NCI-H2081 (cell line): ENCODE measurements at regions not wholly inside any gene's neighbourhood (a gene's known extent, or its start where the extent isn't known, plus 50 kb on each side); places are given as distances from the start of the nearest gene placed in this dataset.

Source experiments
- DNase-seq, 2 experiments: peaks; one replicate each; lab custom pipeline; 2025; lab: John Stamatoyannopoulos, UW

DNA sequence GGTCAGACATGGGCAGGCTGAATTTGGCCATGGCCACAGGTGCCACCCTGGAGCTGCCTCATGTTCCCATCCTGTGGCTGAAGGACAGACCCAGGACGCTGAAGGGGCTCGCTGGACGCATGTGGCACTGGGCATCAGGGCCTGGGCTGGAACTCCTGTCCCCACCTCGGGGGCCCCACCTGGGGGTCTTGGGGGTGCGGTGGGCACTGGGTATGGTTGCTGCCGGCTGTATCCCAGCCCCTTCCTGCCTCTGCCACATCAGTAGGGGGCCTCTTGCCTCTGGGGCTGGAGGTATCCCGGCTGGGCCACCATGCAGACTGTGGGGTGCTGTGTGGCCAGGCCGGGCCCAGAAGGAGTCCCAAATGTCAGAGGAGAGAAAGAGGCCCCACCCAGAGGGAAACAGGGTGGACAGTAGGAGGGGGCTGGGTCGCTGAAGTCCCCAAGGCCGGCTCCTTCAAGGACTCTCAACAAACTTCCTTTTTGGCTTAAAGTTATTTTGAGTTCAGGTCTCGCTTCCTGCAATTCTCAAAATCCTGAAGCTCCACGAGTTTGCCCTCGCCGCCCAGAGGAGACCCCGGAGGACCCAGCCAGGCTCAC lies 78.7 kb downstream of the SIK1 start:
- DNase-seq = no peak

DNA sequence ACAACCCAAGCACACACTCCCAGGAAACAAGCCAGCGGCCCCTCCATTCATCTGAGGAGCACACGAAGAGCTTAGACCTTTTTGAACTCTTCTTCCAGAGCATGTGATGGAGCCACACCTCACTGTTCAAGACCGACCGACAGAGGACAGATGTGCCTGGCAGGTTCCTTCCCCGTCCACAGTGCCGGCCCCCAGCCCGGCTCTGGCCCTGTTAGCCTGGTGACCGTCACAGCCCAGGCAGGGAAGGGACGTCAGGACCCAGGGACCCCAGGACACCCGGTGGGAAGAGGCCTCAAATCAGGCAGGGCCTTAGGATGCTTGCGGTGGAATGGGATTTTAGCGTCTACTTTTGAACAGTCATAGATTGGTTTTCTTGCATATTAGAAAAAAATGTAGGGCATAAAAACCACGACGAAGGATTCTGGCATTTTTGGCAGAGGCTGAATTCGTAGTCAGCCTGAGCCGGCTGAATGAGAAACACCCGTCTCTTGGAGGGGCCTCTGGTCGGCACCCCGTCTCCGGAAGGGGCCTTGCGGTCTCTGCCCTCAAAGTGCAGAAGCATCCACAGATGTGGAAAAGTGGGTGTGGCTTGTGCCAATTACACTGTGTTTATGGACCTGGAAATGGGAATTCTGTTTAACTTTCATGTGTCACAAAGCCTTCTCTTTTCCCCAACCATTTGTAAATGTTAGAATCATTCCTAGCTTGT lies 79.3 kb downstream of the SIK1 start:
- DNase-seq = no peak

DNA sequence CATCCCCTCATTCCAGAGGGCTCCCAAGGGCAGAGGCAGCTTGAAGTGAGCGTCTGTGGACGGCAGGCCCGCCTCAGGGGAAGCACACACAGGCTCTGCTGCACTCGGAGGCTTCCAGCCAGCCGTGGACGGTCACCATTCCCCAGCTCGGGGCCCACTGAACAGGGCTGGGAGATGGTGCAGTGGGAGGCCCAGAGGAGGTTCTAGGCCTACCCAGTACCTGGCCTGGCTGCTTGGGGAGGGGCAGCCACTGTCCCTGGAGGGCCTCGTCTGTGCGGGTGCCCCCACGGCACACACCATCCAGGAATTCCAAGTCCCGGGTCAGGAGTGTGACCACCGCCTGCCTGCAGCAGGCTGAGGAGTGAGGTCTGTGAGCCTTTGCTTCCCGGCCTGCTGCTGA lies 80.4 kb downstream of the SIK1 start:
- no peak for DNase-seq

DNA sequence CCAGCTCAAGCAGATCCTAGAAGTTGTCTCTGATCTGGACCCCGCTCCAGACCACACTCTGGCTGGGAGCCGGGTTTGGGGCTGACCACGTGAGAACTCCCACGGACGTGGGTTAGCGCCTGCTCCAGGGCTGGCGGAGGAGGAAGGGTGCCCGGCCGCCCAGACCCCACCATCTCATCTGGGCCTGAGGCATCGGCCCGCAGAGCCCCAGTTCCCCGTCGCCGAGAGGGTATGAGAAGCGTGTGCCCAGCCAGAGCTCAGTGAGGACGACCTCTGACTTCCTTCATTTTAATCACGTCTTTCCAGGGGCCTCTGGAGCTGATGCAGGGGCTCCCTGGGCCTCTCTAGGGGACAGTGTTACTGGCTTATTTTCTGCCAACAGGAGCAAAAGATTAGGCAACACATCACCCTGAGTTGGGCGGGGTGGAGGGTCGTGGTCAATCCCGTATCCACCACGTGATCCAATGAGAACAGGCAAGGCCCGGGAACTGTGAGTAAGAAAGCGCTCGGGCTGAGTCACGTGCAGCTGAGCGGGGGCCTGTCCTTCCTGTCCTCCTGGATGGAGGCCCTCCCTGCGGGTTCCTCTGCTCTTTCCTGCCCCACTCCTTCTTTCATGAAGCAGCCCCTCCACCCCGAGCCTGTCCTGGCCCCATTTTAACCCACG lies 81.1 kb downstream of the SIK1 start:
- DNase-seq = no peak

DNA sequence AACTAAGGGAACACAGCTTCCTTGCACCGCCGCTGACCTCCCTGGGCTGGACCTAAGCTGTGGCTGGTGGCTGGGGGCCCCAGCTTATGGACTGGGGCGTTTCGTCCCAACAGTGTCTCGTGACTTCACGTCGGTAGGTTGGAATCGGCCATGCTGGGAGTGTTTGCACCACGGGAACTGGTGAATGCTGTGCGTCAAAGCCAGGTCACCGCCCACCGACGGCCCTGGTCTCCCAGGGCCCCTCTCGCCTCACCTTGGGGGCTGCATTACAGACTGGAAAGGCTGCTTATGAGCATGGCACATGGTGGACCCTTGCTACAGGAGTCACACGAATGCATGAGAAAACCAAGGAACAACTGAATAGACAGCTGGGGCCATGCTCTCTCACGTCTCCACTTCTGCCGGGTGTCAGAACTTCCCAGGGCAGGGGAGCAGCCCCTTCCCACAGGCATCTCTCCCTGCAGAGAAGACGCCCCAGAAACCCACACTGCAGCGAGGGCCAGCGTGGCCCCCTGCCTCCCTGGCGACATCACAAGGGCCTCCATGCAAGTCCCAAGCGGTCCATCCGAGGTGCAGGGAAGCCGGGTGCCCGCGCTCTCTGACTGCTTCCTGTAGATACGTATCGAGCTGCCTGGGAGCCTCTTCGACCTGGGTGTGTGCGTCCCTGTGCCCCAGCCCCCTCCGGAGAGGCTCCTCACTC lies 81.7 kb downstream of the SIK1 start:
- no peak for DNase-seq

DNA sequence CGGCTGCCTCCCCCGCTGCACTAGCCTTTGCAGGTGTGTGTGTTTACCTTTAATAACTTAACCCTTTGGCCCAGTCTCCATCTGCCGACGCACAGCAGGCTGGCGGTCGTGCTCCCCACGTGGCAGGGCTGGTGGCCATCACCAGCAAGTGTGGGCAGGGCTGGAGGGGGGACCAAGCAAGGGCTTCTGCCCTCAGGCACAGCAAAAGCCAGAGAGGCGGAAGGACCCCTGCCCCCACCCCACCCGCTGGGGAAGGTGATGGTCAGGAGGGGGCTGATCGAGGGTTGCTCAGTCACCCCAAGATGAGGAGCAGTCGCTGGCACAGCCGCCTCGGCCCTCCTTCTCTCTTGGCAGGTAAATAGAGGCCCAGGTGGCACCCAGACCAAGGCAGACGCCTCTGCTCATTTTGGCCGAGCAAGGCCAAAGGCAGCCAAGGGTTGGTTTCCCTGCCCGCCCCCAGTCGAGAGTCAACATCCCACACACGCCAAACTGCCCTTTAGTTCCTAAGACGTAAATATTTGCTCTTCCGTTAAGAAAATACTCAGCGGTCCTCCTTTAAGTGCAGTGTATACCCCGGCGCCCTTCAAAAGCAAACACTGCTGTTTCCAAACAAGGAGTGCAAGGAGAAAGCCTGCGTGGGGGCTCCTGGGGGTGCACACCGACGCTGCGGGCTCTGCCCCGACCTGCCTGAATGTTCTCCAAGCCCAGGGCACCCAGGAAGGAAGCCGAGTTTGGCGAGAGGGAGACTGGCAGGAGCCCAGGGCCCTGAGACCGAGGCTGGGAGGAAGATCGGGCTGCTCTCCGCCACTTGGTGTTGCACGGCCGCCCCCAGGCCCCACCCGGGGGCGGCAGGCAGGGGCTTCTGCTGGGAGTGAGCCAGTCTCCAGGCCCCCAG lies 82.7 kb downstream of the SIK1 start:
- DNase-seq = no peak

DNA sequence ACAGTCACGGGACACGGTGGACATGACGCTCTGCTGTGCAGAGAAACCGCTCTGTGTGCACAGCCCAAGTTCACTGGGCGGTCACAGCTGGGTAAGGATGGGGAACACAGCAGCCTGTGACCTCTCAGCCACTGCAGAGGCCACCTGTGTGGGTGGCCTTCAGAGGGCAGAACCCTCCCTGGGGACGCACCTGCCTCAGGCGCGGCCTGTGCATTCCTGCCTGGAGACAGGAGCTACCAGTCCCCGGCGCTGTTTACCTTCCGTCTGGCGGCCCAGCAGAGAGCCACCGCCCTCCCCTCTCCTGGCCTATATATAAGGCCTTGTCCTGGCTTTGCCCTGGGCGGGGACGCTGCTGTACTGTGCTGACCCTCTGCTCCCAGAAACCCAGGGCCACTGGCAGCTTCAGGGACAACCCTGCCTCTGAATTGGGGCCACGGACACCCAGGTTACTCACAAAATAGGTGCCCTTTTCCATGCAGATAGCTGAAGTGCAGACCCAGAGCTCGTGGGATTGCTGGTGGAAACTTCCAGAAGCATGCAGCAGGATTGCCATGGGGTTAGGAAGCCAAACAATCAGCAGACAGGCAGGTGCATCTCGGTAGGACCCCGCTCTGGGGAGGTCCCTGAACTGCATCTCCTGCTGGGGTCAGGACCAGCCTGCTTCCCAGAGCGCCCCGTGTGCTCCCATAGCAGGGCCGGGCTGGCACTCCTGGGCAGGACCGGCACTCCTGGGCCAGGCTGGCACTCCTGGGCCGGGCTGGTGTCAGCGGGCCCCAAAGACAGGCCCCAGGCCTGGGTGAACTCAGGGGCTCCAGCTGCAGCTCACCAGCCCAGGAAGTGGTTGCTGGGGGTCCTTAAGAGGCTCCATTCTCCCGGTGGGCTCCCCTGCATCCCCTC lies 83.6 kb downstream of the SIK1 start:
- peak in 1 of 2 experiments; percentile 8 for DNase-seq

DNA sequence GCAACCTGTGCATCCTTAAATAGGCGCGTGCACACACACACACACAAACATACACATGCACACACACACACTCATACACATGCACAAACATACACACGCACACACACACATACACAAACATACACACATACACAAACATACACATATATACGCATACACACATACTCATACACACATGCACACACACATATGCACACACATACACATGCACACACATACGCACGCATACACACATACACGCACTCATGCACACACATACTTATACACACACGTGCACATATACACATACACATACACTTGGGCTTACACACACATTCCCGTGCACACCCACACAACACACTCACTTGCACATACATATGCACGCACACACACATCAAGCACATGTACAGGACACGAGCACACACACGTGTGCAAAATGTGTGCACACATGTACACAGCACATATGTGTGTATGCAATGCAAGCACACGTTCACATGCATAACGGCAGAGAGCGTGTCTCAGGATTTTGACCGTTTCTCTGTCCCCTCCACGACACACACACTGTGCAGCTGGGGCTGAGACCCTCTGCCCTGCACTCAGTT lies 84.5 kb downstream of the SIK1 start:
- no peak for DNase-seq

DNA sequence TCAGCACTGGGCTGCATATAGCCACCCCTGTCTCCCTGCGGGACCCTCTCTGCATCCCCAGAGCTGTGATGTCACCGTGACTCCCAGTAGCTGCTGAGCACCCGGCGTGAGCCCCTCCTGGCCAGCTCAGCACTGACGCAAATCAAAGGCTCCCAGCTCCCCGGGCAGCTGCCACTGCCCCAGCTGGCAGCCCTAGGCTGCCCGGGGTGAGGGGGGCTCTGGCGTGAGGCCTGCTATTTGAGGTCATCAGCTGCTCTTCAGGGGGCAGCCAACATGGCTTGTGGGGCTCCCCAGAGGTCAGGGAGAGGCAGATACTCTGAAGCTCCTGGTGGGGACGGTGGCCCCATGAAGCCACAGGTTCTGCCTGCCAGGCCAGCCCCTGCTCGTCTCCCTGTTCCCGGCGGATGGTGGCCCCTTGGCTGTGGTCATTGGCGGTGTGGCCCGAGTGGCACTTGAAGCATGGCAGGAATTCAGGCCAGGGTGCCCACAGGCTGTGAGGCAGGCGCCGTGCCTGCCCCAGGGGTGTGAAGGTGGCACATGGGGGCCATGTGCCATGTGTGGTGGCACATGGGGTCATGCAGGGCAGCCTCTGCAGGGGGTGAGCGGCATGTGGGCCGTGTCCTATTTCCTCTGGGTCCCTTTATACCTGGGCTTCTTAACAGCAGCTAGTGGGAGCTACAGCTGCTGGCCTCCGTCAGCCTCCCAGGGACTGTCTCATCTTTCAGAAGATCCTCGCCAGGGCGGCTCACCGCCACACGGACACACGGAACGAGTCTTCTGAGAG lies 85.4 kb downstream of the SIK1 start:
- DNase-seq = no peak

DNA sequence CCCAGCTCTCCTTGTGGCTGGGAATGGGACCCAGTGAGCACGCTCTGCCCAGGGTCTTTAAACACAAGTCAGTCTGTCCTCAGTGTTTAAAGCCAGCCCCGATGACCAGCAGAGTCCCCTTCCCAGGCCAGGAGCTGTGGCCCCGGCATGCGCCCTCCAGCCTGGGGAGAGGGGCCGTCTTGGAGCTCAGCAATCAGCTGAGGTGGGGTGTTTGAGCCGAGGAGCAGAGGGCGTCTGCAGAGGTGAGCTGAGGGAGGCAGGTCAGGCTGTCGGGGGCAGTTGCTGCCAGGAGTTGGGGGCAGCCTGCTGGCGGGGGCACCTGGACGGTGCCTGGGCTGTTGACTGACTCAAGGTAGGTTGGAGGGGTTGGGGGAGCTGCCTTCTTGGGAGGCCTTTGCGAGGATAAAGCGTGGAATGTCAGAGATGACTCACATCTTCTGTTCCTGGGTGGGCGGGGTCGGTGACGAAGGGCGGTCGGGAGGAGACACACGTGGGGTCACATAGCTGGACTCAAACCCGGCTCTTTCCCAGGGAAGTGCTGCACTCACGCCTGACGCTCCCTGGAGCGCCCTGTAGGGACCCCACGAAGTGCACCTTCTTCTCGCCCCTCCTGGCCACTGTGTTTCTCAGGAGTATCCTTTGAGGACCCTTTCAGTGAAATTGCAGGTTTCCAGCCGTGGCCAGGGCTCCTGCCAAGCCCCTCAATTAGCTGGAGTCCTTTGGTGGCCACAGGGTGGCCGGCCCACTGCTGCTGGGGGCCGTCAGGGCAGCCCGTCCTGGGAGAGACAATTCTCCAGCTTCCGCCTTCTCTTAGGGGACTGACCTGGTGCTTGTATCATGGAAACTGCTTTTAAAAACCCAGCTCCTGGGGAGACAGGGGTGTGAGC lies 86.2 kb downstream of the SIK1 start:
- DNase-seq = no peak

DNA sequence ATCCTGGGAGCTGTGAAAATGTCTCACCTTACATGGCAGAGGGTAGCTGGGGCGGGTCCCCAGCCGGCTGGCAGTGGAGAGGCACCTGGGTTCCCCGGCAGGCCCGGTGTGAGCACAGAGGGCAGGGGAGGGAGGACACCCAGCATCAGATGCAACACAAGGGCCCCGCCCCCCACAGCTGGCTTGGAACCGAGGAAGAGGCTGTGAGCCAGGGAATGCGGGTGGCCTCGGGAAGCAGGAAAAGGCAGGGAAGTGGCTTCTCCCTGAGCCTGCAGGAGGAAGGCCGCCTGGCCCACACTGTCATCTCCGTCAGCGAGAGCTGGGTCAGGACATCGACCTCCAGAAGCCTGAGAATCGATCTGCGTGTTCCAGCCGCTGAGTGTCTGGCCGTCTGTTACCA lies 87.3 kb downstream of the SIK1 start:
- DNase-seq = no peak

DNA sequence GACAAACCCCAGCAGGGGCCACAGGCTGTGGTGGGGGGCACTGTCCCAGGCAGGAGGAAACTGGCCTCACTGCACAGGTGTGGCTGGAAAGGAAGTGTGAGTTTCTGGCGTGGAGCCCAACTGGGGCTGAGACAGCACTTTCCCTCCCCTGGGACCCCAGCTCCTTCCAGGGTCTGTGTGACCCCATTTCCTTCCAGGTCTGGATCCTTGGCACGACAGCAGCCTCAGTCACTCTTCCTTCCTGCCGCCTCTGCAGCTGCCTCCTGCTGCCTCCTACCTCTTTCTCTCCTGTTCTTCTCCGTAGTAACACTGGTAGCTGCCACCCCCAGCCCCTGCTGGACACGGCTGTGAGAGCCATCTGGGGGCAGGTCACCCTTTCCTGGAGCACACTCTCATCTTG lies 88.0 kb downstream of the SIK1 start:
- no peak for DNase-seq

DNA sequence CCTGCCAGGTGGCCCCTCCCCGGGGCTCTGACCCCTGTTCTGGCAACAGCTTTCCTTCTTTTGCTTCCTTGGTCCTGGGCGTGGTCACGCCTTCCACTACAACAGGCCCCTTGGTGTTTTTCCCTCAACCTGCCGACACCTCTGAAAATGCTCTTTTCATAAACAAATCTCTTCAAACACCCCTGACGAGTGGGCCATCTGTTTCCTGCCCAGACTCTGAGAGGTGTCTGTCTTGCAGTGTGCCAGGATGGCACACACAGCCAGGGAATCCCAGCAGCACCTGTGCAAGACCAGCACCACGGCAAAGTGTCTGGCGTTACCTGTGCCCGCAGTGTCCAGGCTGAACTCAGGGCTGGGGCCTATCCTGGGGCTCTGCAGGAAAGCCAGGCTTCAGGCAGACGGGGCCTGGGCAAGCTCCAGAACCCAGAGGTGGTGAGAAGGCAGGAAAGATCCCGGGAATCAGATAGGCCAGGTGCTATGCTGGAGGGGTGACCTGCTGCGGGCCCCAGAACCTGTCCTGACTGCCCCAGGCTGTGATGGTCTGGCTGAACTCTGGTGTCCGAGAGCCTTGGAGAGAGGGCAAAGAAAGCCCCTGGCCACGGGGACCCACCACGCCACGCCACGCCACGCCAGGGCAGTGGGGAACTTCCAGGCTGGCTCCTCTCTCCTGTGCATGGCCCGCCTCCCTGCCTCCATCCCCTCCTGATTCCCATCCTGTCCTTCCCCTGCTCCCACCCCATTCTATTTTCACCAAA lies 88.9 kb downstream of the SIK1 start:
- no peak for DNase-seq

DNA sequence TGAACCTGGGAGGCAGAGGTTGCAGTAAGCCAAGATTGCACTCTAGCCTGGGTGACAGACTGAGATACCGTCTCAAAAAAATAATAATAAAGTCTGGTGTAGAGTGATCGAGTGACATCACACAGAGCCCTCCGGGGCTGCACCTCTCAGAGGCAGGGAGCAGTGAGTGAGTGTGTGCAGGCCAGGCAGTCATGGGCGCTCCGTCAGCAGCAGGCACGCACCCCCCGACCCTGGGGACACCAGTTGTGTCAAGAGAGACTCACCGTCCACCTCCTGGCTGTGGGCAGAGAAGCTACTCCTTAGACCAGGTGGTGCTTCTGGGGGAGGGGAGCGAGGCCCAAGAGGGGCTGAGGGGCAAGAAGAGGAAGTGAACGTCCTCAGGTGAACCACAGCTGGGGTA lies 91.8 kb downstream of the SIK1 start:
- DNase-seq = no peak

DNA sequence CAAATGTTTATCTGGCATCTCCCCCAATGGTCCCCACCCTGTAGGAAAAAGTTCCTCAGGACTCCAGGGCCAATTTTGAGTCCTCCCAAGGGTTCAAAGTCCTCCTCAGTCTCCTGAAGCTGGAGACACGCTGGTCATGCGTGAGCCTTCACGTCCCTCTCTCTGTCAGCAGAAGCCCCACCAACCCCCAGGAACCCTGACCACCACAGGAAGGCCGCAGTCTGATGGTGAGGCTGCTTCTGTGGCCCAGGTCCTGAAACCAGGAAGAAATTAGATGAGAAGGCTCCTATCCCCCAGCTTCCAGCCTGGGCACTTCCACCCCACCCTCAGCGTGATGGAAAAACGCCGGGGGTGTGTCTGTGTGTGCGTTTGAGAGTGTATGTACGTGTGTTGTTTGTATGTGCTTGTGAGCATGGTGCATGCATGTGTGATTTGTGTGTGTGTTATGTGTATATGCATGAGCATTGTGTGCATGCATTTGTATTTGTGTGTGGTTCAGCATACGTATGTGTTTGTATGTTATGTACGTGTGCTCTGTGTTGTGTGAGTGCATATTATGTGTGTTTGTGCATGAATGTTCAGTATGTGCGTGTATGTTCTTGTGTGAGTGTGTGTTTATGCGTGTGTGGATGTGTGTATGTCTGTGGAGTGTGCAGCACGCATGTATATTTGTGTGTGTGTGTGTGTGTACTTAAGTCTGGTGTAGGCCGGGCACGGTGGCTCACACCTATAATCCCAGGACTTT lies 92.5 kb downstream of the SIK1 start:
- no peak for DNase-seq

DNA sequence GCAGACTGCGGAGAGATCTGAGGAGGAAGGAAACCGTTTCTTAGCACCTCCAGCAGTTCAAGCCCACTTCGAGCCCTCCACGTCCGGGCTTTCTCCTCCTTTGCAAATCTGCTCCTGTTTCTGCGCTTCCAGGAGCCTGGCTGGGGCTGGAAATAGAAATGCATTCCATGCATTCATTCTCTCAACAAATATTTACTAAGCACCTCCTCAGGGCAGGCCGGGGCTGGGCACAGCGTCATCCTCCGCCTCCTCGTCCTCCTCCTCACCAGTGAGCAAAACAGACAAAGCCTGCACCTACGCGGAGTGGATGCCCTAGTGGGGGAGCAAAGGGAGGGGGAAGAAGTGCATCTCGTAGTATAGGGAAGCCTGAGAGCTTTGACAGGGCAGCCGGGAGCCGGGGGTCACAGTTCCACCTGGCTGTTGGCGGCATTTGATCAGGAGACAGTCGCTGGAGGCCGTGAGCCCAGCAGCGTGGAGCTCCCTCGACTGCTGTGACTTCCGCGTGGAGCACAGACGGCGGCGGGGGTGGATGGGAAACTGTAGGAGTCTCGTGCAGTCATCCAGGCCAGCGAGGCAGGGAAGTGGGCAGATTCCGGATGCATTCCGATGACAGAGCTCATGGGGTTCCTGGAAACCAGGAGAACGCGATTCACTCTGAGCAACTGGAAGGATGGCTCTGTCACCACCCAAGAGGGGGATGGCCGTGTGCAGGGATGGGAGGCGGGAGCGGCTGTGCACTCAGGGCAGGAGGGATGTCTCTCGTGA lies 93.5 kb downstream of the SIK1 start:
- no peak for DNase-seq
